HG02571 (cell line): ENCODE measurements at regions not wholly inside any gene's neighbourhood (a gene's known extent, or its start where the extent isn't known, plus 50 kb on each side); places are given as distances from the start of the nearest gene placed in this dataset.
A peak's percentile ranks its signal among the peaks of the same experiment; 100 is the strongest.
"Not testable (repeated sequence)": the region's sequence is repeated elsewhere in the genome, so short reads cannot be mapped to it uniquely, and the experiment has no call there.

Experiments used
- ATAC-seq: cut with Tn5 transposase; IDR thresholded peaks from one replicate; pipeline ENCODE4 v1.9.1; 2021; ENCODE audit warnings: mild to moderate bottlenecking, moderate library complexity; ENCODE audit not compliant: unreplicated experiment

DNA sequence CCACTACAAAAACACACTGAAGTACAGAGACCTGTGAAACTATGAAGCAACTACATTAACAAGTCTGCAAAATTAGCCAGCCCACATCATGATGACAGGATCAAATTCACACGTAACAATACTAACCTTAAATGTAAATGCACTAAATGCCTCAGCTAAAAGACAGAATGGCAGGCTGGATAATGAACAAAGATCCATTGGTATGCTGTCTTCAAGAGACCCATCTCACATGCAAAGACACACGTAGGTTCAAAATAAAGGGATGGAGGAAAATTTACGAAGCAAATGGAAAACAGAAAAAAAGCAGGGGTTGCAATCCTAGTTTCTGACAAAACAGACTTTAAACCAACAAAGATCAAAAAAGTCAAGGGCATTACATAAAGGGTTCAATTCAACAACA is 120.1 kb upstream of the OSTN start:
- ATAC-seq = not testable (repeated sequence)

DNA sequence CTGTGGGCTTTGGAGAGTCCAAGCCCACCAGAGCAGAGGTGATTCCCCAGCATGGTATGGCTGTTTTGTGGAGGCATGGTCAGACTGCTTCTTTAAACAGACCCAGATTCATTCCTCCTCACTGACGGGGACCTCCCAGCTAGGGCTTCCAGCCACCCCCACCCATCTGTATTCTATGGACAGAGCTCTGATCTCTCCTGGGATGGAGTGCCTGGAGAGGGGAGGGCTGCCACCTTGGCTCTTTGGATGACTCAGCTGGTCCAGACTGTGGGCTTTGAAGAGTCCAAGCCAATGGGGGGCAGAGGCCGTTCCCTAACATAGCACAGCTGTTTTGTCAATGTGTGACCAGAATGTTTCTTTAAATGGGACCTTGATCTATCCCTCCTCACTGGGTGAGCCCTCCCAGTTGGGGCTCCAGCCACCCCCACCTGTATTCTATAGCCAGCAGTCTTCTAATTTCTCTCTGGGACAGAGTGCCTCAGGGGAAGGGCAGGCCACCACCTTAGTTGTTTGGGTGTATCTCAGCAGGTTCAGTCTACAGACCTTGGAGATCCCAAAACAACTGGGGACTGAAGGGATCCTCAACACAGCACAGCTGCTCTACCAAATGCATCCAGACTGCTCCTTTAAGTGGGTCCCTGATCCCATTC is 122.0 kb upstream of the OSTN start:
- no peak for ATAC-seq

DNA sequence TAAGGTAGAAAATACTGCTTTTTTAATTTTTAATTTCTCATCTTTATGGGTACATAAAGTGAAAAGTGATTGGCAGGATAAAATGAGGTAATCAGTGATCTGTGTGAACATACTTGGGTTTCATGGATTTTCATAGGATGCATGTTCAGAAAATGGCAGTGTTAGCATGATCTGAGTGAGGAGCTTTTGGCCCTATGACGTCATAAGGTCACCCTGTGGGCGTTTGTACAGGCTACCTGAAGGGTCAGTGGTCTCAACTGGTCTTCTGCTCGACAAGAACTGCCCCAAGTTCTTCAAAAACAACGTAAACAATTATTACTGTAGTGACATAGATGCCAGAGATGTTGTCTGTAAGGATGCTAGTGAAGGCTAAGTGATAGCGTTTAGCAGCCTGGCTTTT is 124.5 kb upstream of the OSTN start:
- ATAC-seq = no peak

DNA sequence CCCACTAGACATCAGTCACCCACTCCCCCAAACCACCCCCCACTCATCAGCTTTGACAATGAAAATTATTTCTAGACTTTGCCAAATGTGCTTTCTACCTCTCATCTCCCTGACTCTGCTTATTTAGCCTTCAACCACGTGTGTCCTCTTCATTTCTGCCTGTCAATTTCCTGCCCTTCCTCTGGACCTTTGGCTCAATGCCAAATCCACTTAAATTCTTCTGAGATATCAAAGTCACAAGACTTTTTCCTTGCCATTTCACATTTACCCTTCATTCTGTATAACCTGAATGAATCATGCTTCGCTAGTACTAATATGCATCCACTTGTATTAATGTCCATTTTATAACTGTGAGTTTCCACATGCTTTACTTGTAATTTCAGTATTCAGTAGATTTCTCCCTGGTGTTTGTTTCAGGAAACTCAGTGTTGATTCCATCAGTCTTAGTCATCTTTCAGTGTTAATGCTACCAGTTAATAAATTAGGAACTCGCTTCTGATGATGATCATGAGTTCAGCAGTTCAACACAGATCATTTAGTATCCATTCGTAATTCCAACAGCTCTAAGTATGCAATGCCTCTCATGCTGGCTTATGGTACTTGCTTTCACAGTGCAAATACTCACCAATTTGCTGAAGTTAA is 128.2 kb upstream of the OSTN start:
- ATAC-seq = no peak

DNA sequence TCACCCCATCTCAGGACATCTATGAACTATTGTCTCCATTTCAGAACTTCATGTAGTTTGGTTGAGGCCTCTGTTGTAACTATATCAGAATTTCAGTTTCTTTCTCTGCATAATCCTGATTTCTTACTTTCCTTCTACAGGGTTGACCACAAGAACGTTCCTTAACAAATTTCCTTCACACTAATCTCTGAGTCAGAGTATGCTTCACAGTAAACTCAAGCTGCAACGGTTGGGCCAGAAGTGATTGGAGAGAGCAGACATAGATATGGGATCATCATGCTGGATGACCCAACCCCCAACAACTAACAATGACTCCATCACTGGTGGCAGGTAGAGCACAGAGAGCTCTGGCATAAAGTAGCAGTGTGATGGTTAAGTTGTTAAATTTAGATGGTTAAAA is 128.8 kb upstream of the OSTN start:
- no peak for ATAC-seq

DNA sequence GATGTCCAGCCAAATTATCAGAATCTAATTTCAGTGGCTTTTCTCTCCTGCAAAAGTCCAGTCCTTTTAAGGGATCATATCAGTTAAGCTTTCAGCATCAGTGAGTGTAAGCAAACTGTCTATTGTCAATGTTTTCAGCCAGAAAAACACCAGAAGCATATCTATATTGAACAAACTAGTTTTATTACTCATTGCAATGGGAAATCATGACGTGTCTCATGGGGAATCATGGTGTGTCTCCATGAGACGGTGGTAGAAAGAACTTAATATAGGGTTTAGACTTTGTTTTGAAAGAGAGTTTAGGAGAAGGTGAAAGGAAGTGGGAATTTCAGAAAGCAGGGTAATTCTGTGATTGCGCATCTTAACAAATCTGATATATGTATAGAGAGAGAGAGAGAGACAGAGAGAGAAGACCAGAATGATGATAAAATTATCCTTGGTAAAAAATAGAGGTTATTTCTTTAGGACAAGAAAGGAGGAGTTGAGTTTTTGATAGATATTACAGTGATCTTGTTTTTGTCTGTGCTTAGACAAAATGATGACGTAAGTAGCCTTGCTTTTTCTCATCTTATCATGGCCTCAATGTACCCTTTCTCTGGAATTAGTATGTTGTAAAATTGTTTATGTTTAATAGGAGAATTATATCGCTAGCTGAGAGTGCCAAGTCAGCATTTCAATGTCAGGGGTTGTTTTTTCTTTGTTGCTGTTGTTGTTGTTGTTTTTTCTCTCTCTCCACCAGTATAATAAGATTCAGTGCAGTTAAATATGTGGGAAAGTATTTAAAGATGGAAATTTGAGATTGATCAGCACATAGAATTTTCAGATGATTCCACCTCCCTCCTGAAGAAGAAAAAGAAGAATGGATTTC is 129.9 kb upstream of the OSTN start:
- ATAC-seq = no peak

DNA sequence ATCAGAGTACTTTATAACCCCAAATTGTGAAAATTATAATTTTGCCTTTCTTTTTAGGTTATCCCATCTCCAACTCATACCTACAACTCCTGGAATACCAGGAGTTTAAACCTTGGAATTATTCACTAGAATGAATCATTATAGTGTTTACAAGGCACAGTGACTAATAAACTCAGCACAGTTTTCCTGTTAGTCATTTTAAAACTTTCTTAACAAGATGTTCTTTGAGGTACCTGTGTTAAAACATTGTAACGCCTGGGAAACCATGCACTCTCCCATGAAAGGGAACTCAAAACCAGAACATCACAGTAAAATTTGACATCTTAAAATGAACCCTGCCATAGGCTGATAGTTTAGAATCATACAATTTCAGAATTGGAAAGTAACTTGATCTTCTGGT is 132.4 kb upstream of the OSTN start:
- no peak for ATAC-seq

DNA sequence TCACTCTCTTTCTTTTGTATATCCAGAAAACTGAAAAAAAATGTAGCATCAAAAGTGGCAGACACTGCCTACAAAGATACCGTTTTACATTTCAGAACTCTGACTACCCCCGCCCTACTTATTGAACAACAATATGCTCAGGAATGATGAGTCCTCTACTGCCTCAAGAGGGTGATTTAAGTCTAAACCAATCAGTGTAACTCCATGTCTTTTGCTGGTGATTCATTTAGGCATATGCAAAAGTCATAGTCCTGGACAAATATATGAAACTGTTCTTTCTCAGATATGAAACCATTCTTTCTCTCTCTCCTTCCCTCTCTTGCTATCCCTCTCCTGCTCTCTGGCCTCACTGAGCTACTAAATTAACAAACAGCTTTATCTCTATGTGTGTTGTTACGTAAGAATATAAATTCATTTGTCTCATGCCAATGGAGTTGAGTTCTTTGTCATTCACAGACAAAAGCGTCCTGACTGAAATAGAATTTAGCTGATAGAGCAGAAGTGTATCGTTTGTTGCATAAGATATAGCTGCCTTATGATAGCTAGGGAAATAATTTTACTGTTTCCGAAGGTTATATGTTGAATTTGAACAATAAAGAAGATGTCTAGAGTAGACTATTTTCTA is 133.7 kb upstream of the OSTN start:
- ATAC-seq = no peak

DNA sequence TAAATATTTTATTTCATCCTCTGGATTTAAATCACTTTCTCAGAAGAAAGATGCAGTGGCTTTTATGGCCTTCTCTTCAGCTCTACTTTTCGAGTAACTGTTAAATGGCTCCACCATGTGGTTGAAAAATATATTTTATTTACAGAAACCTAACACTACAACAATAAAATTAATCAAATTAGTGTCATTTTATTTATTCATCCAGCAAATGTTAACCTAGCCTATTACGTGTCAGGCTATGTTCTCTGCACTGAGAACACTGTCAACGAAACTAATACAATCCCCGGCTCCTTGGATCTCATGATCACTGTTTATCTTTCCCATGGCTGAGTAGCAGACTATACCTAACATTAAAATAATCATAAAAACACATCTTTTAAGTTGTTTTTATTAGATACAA is 148.0 kb upstream of the OSTN start:
- no peak for ATAC-seq

DNA sequence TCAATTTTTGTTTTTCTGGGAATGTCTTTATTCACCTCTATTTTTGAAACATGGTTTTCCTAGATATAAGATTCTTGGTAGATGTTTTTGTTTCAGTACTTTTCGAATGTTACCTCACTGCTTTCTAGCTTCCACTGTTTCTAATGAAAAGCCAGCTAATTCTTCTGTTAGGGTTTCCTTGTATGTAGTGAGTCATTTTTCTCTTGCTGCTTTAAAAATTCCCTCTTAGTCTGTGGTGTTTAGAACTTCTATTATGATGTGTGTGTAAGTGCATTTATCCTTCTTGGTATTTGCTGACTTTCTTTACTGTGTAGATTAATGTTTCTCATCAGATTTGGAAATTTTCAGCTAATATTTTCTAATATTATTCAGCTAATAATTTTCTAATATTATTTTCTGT is 151.1 kb upstream of the OSTN start:
- ATAC-seq = no peak

DNA sequence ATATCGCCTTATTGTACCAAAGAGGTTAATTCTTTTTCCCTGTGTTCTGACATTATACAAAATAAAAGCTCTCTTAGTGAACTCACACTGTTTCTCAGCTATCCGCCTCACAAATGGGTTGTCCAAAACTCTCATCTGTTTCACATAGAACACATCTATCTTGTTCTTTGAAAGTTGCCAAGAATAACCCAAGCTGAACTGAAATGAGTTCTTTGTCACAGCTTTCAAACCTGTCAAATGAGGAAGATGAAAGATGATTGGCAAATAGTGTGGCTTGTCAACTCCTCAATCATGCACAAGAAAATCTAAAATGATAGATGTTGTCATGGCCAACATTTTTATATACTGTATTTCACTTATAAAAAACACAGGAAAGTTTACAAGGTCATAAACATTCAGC is 168.1 kb upstream of the OSTN start:
- ATAC-seq = no peak

DNA sequence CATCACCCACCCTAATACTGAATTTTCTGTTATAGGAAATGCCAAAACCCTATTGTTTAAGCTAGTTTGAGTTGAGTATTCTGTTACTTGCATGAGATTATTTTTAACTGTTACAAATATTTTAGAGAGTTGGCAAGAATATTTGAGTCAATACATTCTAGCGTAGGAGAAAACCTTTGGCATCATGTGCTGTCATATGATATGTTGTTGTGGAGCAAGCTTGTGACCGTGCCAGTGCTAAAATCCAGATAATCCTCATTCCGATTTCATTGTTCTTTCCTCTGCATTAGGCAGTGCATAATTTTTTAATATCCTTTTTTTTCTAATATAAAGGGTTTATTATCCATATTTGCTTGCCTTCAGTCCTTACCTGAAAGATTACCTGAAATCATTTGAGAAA is 168.0 kb upstream of the GMNC start:
- ATAC-seq = no peak

DNA sequence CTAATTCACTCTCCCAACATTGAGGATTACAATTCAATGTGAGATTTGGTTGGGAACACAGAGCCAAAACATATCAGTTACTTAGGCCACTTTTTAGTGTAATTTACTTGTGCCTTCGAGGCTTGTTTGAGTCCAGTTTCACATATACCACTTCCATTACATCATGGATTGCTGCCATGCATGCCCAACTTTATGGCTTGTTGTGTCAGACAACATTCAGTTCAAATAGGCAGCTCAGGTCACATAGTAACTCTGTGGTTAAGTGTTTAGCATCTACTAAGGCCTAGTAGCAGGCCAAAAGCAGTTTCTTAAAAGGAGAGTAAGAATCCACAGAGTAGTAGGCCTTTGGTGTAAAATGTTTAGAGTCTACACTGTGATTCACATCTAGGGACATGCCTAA is 164.3 kb upstream of the GMNC start:
- ATAC-seq = no peak

DNA sequence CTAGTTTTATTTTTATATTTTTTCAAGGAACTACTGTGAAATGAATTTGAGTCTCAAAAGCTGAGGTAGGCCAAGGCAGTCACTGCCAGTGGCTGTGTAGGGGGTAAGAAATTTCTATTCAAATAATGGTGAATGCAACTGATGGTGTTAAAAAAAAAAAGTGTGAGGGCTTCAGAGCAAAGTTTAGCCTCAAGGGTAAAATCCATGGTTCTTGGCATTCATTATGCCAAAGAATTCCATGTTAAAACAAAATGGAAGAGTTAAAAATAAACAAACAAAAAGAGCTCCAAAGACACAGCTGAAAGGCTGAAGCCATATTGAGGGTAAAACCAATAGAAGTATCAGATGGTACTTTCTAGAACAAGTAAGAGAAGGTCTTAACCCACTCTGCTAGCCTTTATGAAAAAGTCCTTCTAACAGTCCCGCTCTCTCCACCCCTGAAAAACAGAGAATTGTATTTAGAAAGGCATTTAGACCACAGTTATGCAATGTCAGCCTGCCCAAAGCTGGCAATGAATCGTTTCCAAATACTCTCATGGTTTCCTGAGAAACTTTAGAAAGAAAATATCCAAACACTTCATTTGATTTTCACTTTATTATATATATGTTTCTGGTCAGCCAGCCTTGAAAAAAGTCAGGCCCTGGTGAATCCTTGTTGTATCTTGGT is 158.4 kb upstream of the GMNC start:
- ATAC-seq = no peak

DNA sequence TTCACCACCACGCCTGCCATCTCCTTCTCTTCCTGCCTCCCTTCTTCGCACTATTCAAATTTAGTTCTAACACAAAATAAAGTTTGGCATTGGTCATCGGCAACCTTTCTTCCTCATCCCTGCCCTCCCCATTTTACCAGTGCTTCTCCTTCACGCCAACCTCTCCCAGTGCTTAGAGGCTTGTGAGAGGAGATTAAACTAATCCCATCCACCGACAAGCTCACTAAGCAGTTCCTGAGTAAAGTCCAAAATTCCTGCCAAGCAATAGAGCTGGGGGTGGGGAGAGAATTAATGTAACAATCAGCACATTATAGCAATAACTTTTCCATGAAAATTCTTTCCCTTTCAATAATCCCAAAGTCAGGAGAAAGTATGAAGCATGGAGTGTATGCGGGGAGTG is 157.4 kb upstream of the GMNC start:
- no peak for ATAC-seq

DNA sequence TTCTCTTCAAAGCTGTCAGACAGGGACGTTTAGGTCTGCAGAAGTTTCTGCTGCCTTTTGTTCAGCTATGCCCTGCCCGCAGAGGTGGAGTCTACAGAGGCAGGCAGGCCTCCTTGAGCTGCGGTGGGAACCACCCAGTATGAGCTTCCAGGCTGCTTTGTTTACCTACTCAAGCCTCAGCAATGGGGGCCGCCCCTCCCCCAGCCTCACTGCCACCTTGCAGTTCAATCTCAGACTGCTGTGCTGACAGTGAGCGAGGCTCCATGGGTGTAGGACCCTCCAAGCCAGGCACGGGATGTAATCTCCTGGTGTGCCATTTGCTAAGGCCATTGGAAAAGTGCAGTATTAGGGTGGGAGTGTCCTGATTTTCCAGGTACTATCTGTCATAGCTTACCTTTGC is 153.5 kb upstream of the GMNC start:
- not testable (repeated sequence) for ATAC-seq

DNA sequence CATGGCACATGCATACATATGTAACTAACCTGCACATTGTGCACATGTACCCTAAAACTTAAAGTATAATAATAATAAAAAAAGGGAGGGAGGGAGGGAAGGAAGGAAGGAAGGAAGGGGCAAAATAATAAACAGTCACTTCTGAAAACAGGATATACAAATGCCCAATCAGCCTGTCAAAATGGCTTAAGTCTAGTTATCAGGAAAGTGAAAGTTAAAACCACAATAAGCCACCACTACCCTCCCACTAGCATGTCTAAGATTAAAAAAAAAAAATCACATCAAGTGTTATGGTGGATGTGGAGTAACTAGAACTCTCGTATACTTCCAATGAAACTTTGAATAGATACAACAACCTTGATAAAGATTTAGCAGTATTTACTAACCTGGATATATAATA is 145.6 kb upstream of the GMNC start:
- no peak for ATAC-seq

DNA sequence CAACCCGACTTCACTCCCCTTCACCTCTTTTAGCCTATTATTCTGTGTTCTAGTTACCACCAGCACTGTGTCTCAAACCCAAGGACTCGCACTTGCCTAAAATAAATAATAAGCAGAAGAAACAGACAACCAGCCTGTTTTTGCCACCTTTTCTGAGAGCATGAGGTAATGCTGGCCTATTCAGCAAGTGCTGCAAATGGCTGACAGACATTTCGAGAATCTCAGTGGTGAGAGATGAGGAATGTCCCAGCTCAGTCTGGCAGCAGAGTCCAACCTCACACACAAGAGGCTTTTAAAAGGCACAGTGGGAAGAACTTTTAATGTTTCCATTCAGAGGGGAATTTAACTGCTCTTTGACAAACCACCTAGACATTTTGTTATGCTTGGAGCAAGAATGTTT is 143.3 kb upstream of the GMNC start:
- ATAC-seq = peak; percentile 78

DNA sequence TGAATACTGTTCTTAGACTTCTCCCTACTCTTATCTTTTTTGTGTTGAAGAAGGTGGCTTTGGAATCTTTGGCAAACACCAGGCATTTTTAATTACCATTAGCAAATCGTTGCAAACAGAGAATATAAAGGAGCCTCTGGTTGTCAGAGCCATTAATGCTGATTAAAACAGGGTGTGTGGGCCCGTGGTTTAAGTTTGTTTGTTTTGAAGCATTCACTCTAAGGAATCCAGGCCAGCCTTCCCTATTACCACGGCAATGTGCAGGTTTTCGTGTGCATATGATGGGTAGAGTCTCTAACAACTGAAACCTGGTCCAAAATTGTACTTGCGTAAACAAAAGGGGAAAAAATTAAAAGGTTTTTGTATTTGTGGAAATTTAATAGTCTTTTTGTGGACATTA is 141.2 kb upstream of the GMNC start:
- no peak for ATAC-seq

DNA sequence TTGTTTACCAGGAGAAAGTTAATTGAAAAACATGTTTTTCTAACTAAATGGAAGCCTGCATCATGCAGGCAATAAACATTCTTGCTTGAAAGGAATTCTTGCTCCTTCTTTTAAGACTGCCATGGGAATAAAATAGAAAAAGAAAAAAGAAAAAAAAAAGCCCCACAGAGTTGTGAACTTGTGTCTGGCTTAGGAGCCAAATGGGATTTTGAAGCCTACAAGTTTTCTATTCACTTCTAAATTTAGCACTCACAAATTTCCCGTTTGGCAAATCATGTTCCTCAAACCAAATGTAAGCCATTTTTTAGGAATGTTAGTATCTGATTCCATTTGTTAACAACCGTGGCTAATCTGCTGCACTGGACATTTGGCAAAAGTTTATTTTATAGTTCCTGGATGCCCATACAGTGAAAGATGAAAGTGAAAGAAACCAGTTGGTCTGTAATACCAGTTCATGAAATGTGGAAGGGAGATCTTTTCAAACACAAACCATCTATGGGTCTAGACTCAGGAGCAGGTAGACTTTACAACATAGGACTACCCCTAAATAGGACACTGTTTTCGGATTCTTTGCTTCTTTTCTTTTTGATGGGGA is 133.8 kb upstream of the GMNC start:
- ATAC-seq = no peak

DNA sequence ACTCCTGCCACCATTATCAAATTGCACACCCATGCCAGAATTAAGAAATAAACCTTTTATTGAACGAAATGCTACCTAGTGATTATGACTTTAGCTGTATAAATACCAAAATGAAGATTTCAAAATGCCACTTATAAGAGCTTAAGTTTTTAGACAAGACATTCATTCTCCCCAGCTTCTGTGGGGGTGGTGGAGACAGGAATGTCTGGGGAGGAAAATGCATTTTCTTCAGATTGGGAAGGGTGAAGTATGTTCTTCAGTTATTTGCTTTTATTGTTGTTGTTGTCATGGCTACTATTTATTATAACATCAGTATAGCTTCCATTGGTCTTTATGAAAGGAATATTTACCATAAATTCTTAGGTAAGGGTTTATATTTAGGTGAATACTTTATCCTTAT is 132.7 kb upstream of the GMNC start:
- no peak for ATAC-seq
